Middle frontal gyrus (tissue), 1 donor: ENCODE measurements at regions not wholly inside any gene's neighbourhood (a gene's known extent, or its start where the extent isn't known, plus 50 kb on each side); places are given as distances from the start of the nearest gene placed in this dataset.
"Not testable (repeated sequence)": the region's sequence is repeated elsewhere in the genome, so short reads cannot be mapped to it uniquely, and the experiment has no call there.

Source experiments
- DNase-seq: peaks from one replicate; pipeline ENCODE4 v3.0.0-alpha.2; 2015; ENCODE audit warnings: low spot score; ENCODE audit errors: extremely low spot score

DNA sequence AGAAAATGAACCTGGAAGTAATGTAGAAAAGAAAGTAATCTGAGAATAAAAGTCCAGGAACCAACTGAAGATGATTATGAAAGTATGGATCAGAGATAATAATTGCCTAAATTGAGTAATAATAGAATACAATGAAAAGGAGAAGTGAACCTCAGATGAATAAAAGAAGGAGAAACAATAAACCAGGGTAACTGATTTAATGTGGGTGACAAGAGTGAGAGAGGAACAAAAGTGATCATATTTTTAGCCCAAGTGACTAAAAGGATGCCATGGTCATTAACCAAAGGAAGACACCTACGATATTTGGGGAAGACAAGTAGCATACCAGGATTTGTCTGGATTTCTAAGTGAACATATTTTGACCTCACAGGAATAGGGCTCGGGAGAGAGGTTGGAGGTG, 600.6 kb downstream of the RNF144A start:
- DNase-seq, result no peak

DNA sequence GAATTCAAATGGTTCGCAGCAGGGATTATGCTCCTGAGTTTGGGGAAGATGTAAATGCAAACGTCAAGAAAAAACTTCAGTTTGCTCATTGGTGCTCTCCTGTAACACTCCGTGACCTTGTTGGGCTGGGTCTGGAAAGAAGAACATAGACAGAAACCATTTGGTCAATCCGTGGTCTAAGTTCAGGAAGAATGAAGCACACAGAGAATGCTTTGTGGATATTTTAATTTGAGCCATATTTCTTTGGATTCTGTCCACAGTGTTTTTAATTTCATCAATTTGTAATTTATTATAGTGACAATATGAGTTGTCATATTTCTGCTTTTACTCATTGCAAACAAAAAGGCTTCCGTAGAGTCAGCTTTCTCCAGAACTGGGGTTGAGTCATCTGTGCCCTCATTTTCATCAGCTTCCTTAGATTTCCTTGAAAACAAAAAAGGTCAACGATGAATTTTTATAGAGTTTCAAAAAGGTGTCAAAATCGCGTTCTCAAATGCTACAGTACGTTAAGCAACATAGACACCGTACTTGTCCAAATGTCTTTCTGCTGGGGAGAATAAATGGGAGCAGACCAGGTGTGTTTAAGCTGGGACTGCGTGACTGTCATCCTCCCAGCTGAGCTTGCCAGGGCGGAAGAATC, 606.4 kb downstream of the RNF144A start:
- DNase-seq, result no peak

DNA sequence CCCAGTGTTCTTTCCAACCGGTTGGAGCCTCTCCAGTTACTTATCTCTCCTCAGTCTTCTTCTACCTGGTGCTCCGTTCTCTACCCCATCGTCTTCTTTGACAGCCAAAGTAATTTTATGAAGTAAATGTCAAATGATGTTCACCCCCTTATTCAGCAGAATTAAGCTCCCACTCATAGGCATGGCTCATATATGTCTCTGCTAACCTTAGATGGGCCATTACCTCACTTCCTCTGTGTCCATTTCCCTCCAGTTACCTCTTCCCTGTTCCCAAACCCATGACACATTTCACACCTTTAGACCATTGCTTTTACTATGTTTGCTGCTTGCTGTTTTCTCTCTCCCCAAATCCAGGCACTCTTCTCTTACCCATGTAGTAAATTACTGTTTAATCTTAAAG, 607.0 kb downstream of the RNF144A start:
- DNase-seq, result no peak

DNA sequence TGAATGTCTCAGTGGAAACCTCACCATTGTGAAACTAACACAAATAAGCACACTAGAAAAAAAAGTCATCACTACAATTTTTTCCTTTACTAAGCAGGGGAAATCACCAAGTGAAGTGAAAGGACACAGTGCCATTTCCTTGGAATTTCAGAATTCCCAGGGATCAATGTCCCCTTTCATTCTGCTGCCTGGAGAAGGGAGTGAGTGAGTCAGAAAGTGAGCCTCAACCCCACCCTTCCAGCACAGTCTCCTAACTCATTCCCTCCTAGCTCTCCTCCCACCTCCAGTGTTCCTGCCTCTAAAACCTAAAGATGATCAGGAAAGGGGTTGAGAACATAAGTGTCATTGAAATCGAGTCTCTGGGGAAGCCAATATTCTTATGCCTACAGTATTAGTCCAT, 608.5 kb downstream of the RNF144A start:
- DNase-seq, result no peak

DNA sequence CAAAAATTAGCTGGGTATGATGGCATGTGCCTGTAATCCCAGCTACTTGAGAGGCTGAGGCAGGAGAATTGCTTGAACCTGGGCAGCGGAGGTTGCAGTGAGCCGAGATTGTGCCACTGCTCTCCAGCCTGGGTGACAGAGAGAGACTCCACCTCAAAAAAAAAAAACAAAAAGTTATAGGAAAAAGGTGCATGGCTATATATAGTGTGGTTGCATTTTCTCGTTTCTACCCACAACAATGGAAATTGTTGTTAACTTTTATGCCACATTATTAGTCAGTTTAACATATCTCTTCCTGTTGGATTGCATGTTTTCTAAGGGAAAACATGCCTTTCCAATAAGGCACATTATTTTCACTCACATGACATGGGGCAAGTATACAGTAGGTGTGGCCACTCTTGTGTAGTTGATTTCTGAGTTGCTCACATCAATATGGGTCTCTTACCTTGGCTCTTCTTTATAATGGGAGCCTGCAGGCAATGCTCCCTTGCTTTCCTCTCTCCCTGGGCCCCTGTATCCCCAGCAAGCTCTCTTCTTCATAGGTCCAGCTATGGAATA, 610.0 kb downstream of the RNF144A start:
- no peak for DNase-seq

DNA sequence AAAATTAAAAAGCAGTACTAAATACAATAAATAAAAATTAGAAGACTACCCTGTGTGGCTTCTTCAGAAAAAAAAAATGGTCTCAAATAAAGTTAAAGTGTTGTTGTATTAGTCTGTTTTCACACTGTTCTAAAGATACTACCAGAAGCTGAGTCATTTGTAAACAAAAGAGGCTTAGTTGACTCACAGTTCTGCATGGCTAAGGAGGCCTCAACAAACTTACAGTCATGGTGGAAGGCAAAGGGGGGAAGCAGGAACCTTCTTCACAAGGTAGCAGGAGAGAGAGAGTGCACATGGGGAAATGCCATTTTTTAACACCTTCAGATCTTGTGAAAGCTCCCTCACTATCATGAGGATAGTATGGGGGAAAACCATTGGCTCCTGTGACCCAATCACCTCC, 612.8 kb downstream of the RNF144A start:
- DNase-seq, result no peak

DNA sequence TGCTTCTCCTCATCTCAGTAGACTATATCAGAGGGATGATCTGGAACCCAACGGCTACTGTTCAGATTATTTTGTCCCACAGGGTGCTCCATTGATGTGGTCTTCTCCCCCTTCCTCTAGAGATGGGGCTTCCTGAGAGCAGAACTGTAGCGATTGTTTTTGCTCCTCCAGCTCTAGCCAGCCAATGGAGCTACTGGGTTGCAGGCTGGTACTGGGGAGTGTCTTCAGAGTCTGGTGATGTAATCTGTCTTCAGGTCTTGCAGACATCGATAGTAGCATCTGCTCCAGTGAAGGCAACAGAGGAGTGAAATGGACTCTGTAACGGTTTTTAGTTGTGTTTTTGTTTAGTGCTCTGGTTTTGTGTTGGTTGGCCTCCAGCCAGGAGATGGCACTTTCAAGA, 621.9 kb downstream of the RNF144A start:
- DNase-seq, result no peak

DNA sequence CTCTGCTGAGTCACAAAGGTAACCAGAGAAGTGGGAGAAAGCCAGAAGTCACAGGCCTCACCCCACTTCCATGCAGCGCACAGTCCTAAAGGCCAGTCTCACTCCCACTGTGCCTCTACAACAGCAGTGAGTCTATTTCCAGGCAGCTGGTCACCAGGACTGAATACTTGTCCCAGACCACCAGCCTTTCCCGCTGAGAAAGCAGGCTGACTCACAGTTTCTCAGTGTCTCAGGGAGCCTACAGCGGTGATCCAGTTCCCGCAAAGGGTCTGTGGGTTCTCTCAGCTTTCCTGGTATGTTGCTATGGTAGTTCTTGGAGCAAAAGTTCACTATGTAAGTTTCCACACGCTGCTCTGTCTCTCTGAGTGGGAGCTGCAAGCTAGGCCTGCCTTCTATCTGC, 622.5 kb downstream of the RNF144A start:
- DNase-seq, result no peak

DNA sequence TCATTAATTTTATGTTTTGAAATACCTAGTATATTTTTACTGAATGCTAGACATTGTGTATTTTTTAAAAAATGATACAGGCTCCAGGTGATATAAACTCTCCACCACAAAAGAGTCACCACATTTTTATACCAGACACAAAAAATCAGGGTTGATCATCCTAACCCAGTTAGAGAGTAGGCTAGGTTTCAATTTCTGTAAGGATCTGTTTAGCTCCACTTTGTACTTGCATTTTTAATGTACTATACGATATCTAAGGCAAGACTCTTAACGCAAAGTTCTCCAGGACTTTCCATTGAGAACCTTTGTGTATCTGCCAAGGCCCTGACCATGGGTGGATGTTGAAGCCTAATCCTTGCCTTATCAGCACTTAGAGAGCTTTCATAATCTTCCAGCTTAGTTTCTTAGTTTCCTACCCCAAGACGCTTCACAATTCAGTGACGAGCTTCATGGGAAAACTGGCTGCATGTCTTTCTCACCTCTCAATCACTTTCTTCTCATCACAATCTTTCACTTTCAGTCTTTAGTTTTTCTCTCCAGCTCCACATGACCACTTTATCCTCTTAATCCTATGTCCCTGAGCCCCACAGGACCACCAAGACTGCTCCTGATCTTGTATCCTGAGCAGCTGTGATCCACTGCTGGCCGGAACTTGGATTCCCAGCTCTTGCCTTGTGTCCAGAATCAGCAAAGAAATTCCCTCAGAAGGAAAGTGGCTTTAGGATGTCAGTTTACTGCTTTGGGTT, 635.8 kb downstream of the RNF144A start:
- DNase-seq, result no peak

DNA sequence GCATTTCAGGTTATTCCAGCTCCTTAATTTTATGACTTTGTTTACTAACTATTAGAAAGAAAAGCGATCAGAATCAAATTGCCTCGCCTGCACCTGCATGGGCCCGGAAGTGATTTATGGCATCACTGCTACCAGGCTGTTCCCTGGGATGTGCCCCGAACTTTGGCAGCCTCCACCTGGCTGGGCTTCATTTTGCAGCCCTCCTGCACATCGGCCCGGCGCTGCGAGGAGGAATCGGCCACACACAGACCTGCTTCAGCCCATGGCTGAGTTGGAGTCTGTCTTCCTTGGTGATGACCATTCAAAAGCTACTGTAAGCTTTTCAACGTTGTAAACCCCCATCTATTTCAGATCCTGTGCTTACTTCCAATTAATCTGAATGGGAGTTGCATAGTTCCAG, 638.0 kb downstream of the RNF144A start:
- no peak for DNase-seq

DNA sequence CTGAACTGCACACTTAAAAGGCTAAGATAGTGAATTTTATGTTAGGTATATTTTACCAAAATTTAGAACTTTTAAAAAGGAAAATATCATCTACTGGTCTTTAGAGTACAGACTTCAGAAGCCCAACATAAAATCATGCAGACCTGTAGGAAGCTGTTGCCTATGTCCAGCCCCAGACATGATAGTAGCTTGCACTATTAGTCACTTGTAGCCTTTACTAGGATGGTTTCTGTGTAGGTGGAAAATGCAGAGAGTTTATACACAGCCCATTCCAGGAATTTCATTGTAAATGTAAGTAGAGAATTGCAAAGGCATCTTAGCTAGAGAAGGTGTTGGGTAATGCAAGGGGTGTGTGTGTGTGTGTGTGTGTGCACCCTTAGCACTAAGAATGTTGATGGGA, 640.2 kb downstream of the RNF144A start:
- no peak for DNase-seq

DNA sequence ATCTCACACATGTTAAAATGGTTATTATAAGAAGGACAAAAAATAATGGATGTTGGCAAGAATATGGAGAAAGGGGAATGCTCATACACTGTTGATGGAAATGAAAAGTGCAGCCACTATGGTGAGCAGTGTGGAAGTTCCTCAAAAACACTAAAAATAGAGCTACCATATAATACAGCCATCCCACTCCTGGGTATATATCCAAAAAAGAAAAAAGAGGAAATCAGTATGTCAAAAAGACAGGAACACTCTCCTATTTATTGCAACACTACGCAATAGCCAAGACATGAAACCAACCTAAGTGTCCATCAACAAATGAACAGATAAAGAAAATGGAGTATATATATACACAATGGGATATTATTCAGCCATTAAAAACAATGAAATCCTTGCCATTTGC, 642.6 kb downstream of the RNF144A start:
- DNase-seq, result no peak

DNA sequence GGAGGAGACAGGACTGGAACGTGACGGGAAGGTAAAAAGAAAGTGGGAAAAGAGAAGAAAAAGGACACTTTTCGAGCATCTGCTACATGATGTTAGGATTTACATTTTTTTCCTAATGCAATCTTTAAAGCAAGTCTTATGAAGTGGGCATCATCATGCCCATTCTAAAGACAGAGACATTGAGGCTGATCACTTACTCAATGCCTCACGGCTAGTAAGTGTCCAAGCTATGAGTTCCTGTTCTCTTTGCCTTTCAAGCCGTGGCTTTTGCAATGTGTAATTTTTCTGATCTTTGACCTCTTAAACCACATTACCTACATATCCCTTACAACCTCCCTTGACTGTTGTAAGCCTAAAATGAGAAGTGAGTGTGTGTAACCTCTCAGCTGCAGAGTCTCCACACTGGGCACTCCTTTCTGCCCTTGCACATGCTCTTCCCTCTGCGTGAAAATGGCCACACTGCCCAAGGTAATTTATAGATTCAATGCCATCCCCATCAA, 649.2 kb downstream of the RNF144A start:
- DNase-seq, result no peak

DNA sequence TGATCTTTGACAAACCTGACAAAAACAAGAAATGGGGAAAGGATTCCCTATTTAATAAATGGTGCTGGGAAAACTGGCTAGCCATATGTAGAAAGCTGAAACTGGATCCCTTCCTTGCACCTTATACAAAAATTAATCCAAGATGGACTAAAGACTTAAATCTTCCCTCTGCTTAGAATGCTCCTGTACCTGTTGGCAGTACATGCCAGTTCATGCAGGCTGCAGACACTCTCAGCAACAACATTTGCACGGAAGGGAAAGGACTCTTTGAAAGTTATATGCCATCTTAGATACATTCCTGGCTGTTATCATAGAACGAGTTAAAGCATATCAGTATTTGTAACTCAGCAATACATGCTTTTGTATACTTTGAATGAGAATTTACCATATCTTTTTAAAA, 649.9 kb downstream of the RNF144A start:
- not testable (repeated sequence) for DNase-seq

DNA sequence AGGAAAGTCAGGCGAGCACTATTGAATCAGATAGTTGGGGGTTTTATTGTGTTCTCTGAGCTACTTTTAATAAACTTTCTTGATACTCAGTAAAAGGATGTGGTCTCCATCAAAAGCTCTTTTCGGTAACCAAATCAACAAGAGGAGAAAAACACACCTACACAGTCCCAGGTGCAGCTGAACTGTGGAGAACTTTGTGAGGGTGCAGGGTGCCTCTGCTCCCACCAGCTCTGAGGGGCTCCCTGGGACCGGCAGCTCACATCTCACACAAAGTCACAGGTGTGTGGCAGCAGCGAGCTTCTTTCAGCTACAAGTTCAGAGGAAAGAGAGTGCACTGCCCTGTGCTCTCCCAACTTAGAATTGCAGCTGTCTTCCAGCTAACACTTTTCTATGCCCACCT, 650.4 kb downstream of the RNF144A start:
- DNase-seq, result no peak

DNA sequence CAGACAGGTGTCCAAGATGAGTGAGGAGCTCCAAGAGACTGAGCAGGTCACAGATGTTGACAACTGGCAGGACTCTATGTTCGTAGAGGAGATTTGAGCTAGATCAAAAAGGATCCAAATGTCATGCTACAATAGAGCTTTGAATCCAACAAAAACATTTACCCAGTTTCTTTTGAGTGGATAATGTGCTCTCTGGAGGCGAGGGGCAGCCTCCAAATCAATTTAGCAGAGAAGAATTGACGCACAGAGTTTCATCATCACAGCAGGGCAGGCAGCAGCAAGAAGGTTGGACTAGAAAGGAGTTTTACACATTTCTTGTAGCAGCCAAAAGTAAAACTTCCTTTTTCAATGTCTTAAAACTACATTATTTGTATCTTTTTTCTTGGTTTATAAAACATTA, 653.0 kb downstream of the RNF144A start:
- no peak for DNase-seq

DNA sequence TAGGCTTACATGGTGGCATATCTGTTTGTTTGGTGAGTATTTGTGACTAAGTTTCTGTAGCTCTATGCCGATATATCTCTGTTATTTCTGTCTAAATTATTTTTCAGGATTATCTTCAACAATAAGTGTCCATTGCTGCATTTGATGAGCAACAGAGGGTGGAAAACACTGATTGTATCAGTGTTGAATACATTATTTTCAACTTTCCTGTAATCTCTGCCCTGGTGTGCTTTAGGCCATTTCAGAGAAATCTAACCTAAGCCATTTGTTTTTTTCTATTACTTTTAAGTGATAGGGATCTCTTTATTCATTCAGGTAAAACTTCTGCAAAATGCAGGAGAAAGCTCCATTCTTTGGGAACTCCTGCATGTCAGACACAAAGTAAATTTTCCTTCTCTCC, 654.5 kb downstream of the RNF144A start:
- DNase-seq, result no peak

DNA sequence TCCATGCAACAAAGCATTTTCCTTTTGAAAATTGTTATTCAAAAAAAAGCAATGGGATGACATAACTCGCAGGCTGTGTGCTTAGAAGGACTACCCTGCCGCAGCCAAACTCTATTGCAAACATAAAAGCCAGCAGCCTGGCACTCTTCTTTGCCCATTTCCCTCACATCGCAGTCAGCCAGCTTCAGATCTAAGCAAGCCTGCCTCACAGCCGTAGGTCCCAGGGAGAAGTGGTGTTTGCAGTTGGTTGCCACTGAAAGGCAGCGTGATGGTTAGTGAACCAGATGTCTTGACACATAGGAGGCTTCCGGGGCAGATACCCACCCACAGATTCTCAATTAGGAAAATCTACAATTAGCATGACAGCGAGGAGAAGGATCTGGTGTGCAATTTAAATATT, 655.2 kb downstream of the RNF144A start:
- no peak for DNase-seq

DNA sequence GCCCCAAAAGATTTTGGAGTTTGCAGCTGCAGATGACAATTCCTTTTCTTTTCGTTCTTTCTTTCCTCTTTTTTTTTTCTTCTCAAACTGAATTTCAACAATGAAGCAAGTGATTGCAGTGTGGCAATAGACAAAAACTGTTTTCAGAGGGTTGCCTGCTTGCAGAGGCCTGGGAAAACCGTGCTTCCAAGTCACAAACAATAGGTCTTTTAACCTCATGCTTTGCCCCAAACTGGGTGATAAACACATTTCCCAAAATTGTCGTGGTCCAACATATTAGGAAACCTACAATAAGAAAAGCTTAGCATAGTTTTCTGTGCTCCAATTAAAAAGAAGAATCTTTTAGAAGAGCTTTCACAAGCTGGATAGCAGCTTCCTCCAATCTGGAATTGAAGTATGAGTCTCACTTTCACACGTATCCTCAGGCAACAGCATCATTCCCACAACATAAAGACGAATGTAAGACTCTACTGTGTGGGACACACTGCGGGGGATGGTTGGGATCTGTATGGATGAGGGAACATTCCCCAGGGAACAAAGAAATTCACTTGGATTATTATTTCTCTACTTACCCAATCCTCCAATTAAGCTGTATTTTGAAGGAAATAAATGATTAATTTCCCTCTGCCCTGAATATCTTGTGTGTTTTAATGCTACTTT, 656.1 kb downstream of the RNF144A start:
- DNase-seq, result no peak

DNA sequence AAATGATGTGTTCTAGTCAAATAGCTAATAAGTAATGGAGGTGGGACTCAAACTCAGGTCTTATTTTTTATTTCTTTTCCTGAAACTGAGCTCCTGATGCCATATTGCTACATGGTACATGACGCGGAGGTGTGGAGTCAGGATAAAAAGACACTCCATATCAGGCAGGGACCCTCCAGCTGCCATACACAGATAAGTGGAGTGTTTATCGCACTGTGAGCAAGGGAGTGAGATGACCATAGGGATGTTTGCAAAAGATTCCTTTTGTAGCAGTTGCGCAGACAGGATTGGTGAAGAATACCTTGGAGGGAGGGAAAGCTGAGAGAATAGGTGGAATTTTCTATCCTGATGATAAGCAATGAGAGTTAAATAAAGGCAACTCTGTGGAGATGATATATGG, 657.2 kb downstream of the RNF144A start:
- no peak for DNase-seq

DNA sequence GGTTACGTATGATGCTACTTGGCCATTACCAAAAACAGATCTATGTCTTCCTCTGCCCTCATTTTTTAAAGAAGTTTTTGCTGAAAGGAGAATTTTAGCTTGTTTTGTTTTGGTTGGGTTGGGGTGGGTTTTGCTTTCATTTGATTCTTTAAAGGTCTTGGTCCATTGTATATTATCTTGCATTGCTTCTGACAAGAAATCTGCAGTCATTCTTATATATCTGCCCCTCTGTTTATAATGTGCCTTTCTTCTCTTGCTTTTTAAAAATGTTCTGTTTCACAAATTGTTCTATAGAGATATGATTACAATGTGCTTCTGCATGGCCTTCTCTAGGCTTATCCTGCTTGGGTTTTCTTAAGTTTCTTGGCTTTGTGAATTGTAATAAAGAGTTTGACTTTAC, 660.6 kb downstream of the RNF144A start:
- no peak for DNase-seq

DNA sequence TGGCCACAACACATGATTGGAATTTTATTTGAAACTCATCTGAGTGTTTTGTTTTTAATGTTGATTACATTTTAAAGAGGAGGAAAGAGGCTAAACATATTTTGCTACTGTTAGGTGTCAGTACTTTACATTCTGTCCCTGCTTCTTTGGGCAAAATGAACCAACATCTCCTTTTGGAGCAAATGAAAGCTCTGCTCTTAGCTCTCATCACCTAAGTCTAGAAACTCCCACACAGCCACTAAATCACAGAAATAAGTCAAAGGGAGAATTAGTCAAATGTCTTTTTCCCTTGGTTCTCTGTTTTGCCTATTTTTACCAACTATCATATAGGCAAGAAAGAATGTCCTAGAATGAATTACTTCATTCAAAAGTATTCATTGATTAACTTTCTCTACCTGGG, 666.8 kb downstream of the RNF144A start:
- DNase-seq, result no peak
